OCI-LY1 (cell line): ENCODE measurements at regions not wholly inside any gene's neighbourhood (a gene's known extent, or its start where the extent isn't known, plus 50 kb on each side); places are given as distances from the start of the nearest gene placed in this dataset.
"Not testable (repeated sequence)": the region's sequence is repeated elsewhere in the genome, so short reads cannot be mapped to it uniquely, and the experiment has no call there.

Source experiments
- H2AFZ ChIP-seq: fragments of 200-600 bp; sonication (generic), shearing (Covaris generic); 2 replicates; pipeline ENCODE4 v1.6.0; 2014; ENCODE audit warnings: antibody characterized with exemption, mild to moderate bottlenecking, low read length
- H3F3A ChIP-seq: fragments of 200-600 bp; sonication (generic), shearing (Covaris generic); 2 replicates; pipeline ENCODE4 v1.6.0; 2014; ENCODE audit warnings: mild to moderate bottlenecking, antibody characterized with exemption, low read length, moderate library complexity; ENCODE audit not compliant: insufficient read depth
- H3K27ac ChIP-seq: fragments of 200-600 bp; sonication (generic); 2 replicates; pipeline ENCODE4 v1.5.1; 2014; ENCODE audit warnings: low read length, mixed run types, mild to moderate bottlenecking, low read depth; ENCODE audit not compliant: poor library complexity, severe bottlenecking
- H3K27me3 ChIP-seq: fragments of 200-600 bp; sonication (generic); 2 replicates; pipeline ENCODE4 v1.6.0; 2014; ENCODE audit warnings: antibody characterized with exemption, mild to moderate bottlenecking, low read length, moderate library complexity; ENCODE audit not compliant: insufficient read depth
- H3K36me3 ChIP-seq: fragments of 200-600 bp; sonication (generic); 2 replicates; pipeline ENCODE4 v1.6.1; 2014; ENCODE audit warnings: mild to moderate bottlenecking, antibody characterized with exemption, low read length, moderate library complexity, mixed read lengths; ENCODE audit not compliant: insufficient read depth
- H3K4me1 ChIP-seq: fragments of 200-600 bp; sonication (generic); 2 replicates; pipeline ENCODE4 v1.5.1; 2014; ENCODE audit warnings: mild to moderate bottlenecking, low read length, moderate library complexity; ENCODE audit not compliant: insufficient read depth, severe bottlenecking
- H3K4me2 ChIP-seq: fragments of 200-600 bp; sonication (generic), shearing (Covaris generic); 2 replicates; pipeline ENCODE4 v1.6.1; 2014; ENCODE audit warnings: low read length
- H3K4me3 ChIP-seq: fragments of 200-600 bp; sonication (generic); 2 replicates; pipeline ENCODE4 v1.5.1; 2014; ENCODE audit warnings: low read length, low read depth, mild to moderate bottlenecking, mixed read lengths; ENCODE audit not compliant: poor library complexity, severe bottlenecking
- H3K79me2 ChIP-seq: fragments of 200-600 bp; shearing (Covaris generic); 2 replicates; pipeline ENCODE4 v1.6.1; 2016; ENCODE audit warnings: mixed run types, low read length, mixed read lengths; ENCODE audit not compliant: insufficient read depth
- H3K9ac ChIP-seq: fragments of 200-600 bp; sonication (generic), shearing (Covaris generic); 2 replicates; pipeline ENCODE4 v1.6.1; 2014; ENCODE audit warnings: mild to moderate bottlenecking, low read length, mixed read lengths
- H3K9me2 ChIP-seq: fragments of 200-600 bp; sonication (generic), shearing (Covaris generic); 2 replicates; pipeline ENCODE4 v1.6.1; 2014; ENCODE audit warnings: low read depth, mild to moderate bottlenecking, low read length, mixed read lengths
- H3K9me3 ChIP-seq: fragments of 200-600 bp; shearing (Covaris generic); 2 replicates; pipeline ENCODE4 v1.6.1; 2014; ENCODE audit warnings: low read length, mixed read lengths
- H4K20me1 ChIP-seq: fragments of 200-600 bp; sonication (generic), shearing (Covaris generic); 2 replicates; pipeline ENCODE4 v1.6.0; 2016; ENCODE audit warnings: mild to moderate bottlenecking, low read length; ENCODE audit not compliant: insufficient read depth
- EZH2 ChIP-seq: fragments of 200-600 bp; sonication (generic), shearing (Covaris generic); IDR thresholded peaks from 2 replicates; pipeline ENCODE4 v1.8.0; 2017; ENCODE audit warnings: borderline replicate concordance, mixed run types, mild to moderate bottlenecking, antibody characterized with exemption, low read length, moderate library complexity, mixed read lengths
- TF ChIP-seq, protein P1 (sequence below): fragments of 200-600 bp; sonication (generic), shearing (Covaris generic); IDR thresholded peaks from 2 replicates; pipeline ENCODE4 v1.5.1; 2017; ENCODE audit warnings: mild to moderate bottlenecking, antibody characterized with exemption, low read length, moderate library complexity, mixed read lengths

DNA sequence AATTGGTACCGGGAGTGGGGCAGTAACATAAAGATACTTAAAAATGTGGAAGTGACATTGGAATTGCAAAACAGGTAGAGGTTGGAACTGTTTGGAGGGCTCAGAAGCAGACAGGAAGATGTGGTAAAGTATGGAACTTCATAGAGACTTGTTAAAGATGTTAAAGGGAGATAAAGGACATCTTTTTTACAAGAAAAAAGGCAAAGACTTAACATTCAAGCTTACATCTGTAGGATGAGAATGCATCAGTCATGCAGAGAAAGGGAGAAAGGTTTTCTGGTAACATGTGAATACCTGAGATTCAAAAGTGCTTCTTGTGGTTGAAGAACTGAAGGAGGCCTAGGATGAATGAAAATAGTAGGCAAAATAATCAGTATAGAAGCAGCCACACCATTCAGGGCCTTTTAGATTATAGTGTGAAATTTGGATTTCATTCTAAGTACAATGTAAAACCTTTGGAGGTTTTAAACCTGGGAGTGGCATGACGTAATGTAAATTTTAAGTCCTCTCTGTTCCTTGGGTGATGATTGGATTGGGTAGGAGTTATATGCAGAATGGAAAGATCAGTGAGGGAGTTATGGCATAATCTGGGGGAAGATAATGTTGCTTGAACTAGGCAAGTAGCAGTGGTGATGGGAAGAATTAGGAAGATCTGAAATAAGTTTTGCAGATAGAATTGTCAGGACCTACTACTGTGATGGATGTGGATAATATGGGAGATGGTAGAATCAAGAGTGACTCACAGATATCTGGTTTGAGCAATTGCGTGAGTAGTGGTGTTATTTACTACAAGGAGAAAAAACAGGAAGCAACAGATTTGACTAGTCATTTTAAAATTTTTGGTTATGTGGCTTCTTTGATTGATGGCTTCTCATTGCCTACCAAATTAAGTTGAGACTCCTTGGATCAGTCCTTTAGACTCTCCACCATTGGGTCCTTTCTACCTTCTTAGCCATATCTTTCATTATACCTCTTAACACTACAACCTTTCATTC lies 138.7 kb downstream of the VSIG4 start:
- Histone ChIP-seq H3K36me3 (no peaks in the 10 kb centered on the region), H4K20me1 (no peaks in the 10 kb centered on the region), H3K4me1 (no peaks in the 10 kb centered on the region), H3K27me3 (no peaks in the 10 kb centered on the region), H3K9me3 (no peaks in the 10 kb centered on the region), H3F3A (no peaks in the 10 kb centered on the region), H3K9me2 (no peaks in the 10 kb centered on the region), H3K27ac (no peak overlapping the region), H3K4me3 (no peak overlapping the region), H2AFZ (no peak overlapping the region), H3K79me2 (no peaks in the 10 kb centered on the region), H3K4me2 (no peak overlapping the region), H3K9ac (no peak overlapping the region)
- TF ChIP-seq, protein P1, sequence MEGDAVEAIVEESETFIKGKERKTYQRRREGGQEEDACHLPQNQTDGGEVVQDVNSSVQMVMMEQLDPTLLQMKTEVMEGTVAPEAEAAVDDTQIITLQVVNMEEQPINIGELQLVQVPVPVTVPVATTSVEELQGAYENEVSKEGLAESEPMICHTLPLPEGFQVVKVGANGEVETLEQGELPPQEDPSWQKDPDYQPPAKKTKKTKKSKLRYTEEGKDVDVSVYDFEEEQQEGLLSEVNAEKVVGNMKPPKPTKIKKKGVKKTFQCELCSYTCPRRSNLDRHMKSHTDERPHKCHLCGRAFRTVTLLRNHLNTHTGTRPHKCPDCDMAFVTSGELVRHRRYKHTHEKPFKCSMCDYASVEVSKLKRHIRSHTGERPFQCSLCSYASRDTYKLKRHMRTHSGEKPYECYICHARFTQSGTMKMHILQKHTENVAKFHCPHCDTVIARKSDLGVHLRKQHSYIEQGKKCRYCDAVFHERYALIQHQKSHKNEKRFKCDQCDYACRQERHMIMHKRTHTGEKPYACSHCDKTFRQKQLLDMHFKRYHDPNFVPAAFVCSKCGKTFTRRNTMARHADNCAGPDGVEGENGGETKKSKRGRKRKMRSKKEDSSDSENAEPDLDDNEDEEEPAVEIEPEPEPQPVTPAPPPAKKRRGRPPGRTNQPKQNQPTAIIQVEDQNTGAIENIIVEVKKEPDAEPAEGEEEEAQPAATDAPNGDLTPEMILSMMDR = no peak
- no peak for TF ChIP-seq EZH2

DNA sequence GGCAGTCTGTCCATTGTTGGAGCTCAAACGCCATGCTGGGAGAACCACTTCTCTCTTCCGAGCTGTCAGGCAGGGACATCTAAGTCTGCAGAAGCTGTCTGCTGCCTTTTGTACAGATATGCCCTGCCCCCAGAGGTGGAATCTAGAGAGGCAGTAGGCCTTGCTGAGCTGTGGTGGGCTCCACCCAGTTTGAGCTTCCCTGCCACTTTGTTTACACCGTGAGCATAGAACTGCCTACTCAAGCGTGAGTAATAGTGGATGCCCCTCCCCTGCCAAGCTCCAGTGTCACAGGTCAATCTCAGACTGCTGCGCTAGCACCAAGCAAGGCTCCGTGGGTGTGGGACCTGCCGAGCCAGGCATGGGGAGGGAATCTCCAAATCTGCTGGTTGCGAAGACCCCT lies 145.7 kb downstream of the VSIG4 start:
- Histone ChIP-seq H3K27ac (no peak overlapping the region), H2AFZ (no peak overlapping the region), H4K20me1 (no peaks in the 10 kb centered on the region), H3K36me3 (no peaks in the 10 kb centered on the region), H3K9me2 (no peaks in the 10 kb centered on the region), H3K27me3 (no peaks in the 10 kb centered on the region), H3K4me2 (no peak overlapping the region), H3F3A (no peaks in the 10 kb centered on the region), H3K9ac (no peak overlapping the region), H3K4me3 (no peak overlapping the region), H3K79me2 (no peaks in the 10 kb centered on the region), H3K4me1 (no peaks in the 10 kb centered on the region), H3K9me3 (no peaks in the 10 kb centered on the region)
- TF ChIP-seq, protein P1 = no peak
- no peak for TF ChIP-seq EZH2

GRCh38 chrX:65891817-65892216 lies 148.1 kb downstream of the VSIG4 start:
- not testable (repeated sequence) for H3K79me2 ChIP-seq, H3K27ac ChIP-seq, H3K4me3 ChIP-seq, H3K9me3 ChIP-seq, H3K9ac ChIP-seq, H3K4me2 ChIP-seq, H3K9me2 ChIP-seq, H2AFZ ChIP-seq, H3F3A ChIP-seq, H3K27me3 ChIP-seq, H3K4me1 ChIP-seq, H3K36me3 ChIP-seq, H4K20me1 ChIP-seq

GRCh38 chrX:65888150-65888549 lies 151.7 kb downstream of the VSIG4 start:
- H4K20me1 ChIP-seq = not testable (repeated sequence)

More at GRCh38 chrX:65888150-65888549, 151.7 kb downstream of the VSIG4 start:
- not testable (repeated sequence) for H3K4me2 ChIP-seq, H3K9me2 ChIP-seq, H3K36me3 ChIP-seq, H3K9me3 ChIP-seq, H3K27me3 ChIP-seq, H3K27ac ChIP-seq, H3F3A ChIP-seq, H3K9ac ChIP-seq, H2AFZ ChIP-seq, H3K4me1 ChIP-seq, H3K79me2 ChIP-seq, H3K4me3 ChIP-seq
